HepG2 (cell line): ENCODE measurements at regions not wholly inside any gene's neighbourhood (a gene's known extent, or its start where the extent isn't known, plus 50 kb on each side); places are given as distances from the start of the nearest gene placed in this dataset.

Experiments
- BRCA1 ChIP-seq: sonication (generic); formaldehyde crosslinking; IDR thresholded peaks from 2 replicates; pipeline ENCODE4 v1.4.0; 2020; ENCODE audit warnings: missing genetic modification reagents
- CHD2 ChIP-seq: IDR thresholded peaks from 2 replicates; pipeline ENCODE4 v1.6.1; 2011; ENCODE audit warnings: low read depth, low read length, improper control_type of control experiment
- CTCF ChIP-seq: sonication (generic); formaldehyde crosslinking; IDR thresholded peaks from 2 replicates; pipeline ENCODE4 v1.5.0; 2020; ENCODE audit warnings: mild to moderate bottlenecking, missing genetic modification reagents, moderate library complexity
- EP300 ChIP-seq, 3 experiments: sonication (generic) in 1 of 3; formaldehyde crosslinking in 1 of 3; IDR thresholded peaks; 2 replicates each; pipeline versions ENCODE4 v1.5.1 to v1.6.1; 2011 to 2020; ENCODE audit warnings: low read depth in 2 of 3, low read length in 2 of 3, borderline replicate concordance in 1 of 3, improper control_type of control experiment in 1 of 3, mild to moderate bottlenecking in 1 of 3, missing genetic modification reagents in 1 of 3, moderate library complexity in 1 of 3
- EZH2 ChIP-seq: conservative IDR thresholded peaks from 2 replicates; pipeline ENCODE4 v1.6.1; 2012; ENCODE audit warnings: mild to moderate bottlenecking, low read depth, low read length, moderate library complexity
- FOXK2 ChIP-seq: fragments of 450-650 bp; IDR thresholded peaks from 2 replicates; pipeline ENCODE4 v1.6.1; 2016
- GABPA ChIP-seq, 2 experiments: IDR thresholded peaks; 2 replicates each; pipeline ENCODE4 v1.6.1; 2011 to 2016; ENCODE audit warnings: low read depth in 2 of 2, low read length in 1 of 2, missing biosample characterization in 1 of 2, missing genetic modification characterization in 1 of 2
- JUND ChIP-seq: sonication (generic); formaldehyde crosslinking; IDR thresholded peaks from 2 replicates; pipeline ENCODE4 v1.8.0; 2022; ENCODE audit warnings: mild to moderate bottlenecking, missing genetic modification reagents
- MLX ChIP-seq: IDR thresholded peaks from 2 replicates; pipeline ENCODE4 v1.6.1; 2016
- MXI1 ChIP-seq: IDR thresholded peaks from 3 replicates; pipeline ENCODE4 v1.6.1; 2012; ENCODE audit warnings: low read depth, low read length, inconsistent platforms, borderline replicate concordance
- MYC ChIP-seq: sonication (generic); formaldehyde crosslinking; IDR thresholded peaks from 2 replicates; pipeline ENCODE4 v1.9.0; 2021; ENCODE audit warnings: missing genetic modification reagents, borderline replicate concordance
- POLR2A ChIP-seq, 2 experiments: IDR thresholded peaks; 2 replicates each; pipeline ENCODE4 v1.6.1; 2011; ENCODE audit warnings: low read depth in 2 of 2, low read length in 2 of 2, mild to moderate bottlenecking in 1 of 2, moderate library complexity in 1 of 2; ENCODE audit not compliant: insufficient read depth in 1 of 2
- THAP9 ChIP-seq: sonication (generic); formaldehyde crosslinking; IDR thresholded peaks from 2 replicates; pipeline ENCODE4; 2020; ENCODE audit warnings: missing genetic modification reagents, mild to moderate bottlenecking, borderline replicate concordance
- ZNF331 ChIP-seq: sonication (generic); formaldehyde crosslinking; IDR thresholded peaks from 2 replicates; pipeline ENCODE4 v1.4.0; 2020; ENCODE audit warnings: missing genetic modification reagents

GRCh38 chr10:3928569-3928968 lies 143.6 kb upstream of the KLF6 start:
- no peak for TF ChIP-seq MYC (CRISPR knock-in tag)
- TF ChIP-seq BRCA1, result no peak
- TF ChIP-seq FOXK2, result no peak
- TF ChIP-seq GABPA (IDR thresholded peaks at IDR 0.05; ENCODE audit: low read depth, low read length), result no peak
- TF ChIP-seq GABPA (CRISPR knock-in tag; IDR thresholded peaks at IDR 0.05; ENCODE audit: low read depth), result no peak
- TF ChIP-seq CTCF (CRISPR knock-in tag), result no peak
- TF ChIP-seq JUND (CRISPR knock-in tag), result no peak
- TF ChIP-seq EZH2, result no peak
- no peak for TF ChIP-seq THAP9
- TF ChIP-seq ZNF331 (CRISPR knock-in tag), result no peak
- TF ChIP-seq MXI1, result no peak
- no peak for TF ChIP-seq POLR2A (IDR thresholded peaks at IDR 0.05; ENCODE audit: insufficient read depth in 1 of 2, low read depth in 2 of 2, low read length in 2 of 2)
- TF ChIP-seq MLX (CRISPR knock-in tag), result no peak
- no peak for TF ChIP-seq EP300 (IDR thresholded peaks at IDR 0.05; ENCODE audit: low read depth in 2 of 2, low read length in 2 of 2)
- TF ChIP-seq EP300 (CRISPR knock-in tag; IDR thresholded peaks at IDR 0.05; ENCODE audit: borderline replicate concordance), result no peak
- TF ChIP-seq CHD2, result no peak
